BJ (cell line): ENCODE measurements at regions not wholly inside any gene's neighbourhood (a gene's known extent, or its start where the extent isn't known, plus 50 kb on each side); places are given as distances from the start of the nearest gene placed in this dataset.

ENCODE experiments used
- CTCF ChIA-PET: fragments of 350-600 bp; formaldehyde crosslinking; extraction: SDS; loops from one replicate; lab custom pipeline; 2021; ENCODE audit warnings: antibody characterized with exemption, inconsistent platforms; lab: Yijun Ruan, JAX
- POLR2A ChIA-PET: fragments of 300-600 bp; sonication (Branson Sonifier 250); formaldehyde crosslinking; extraction: SDS; loops from one replicate; lab custom pipeline; 2021; ENCODE audit warnings: antibody characterized with exemption; lab: Charles Lee
- DNase-seq: peaks from one replicate; pipeline ENCODE4 v3.0.0-alpha.2; 2011; ENCODE audit warnings: low read depth
- H3K27me3 ChIP-seq: 2 replicates; pipeline ENCODE4 v1.6.0; 2011; ENCODE audit warnings: low read length; ENCODE audit not compliant: control insufficient read depth, insufficient read depth
- H3K36me3 ChIP-seq: 2 replicates; pipeline ENCODE4 v1.5.1; 2011; ENCODE audit warnings: low read length; ENCODE audit not compliant: control insufficient read depth, insufficient read depth
- H3K4me3 ChIP-seq: 2 replicates; pipeline ENCODE4 v1.5.1; 2011; ENCODE audit warnings: low read depth, mild to moderate bottlenecking, control low read depth, low read length
- CTCF ChIP-seq: IDR thresholded peaks from 2 replicates; pipeline ENCODE4 v1.5.1; 2011; ENCODE audit warnings: low read depth, mild to moderate bottlenecking, control low read depth, inconsistent platforms, low read length, moderate library complexity; ENCODE audit not compliant: insufficient read depth

DNA sequence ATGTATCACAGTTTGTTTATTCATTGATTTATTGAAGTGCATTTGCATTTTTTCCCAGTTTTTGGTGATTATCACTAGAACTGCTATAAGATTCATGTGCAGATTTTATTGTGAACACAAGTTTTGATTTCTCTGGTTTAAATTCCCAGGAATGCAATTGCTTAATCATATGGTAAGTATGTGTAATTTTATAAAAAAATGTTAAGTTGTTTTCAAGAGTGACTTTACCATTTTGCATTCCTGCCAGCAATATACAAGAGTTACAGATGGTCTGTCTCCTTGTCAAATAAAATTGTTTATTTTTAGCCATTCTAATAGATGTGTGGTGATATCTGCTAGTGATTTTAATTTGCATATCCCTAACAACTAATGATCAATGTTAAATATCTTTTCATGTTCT is 127.3 kb upstream of the APP start:
- H3K36me3 ChIP-seq, result no peaks in the 10 kb centered on the region
- H3K27me3 ChIP-seq, result no peaks in the 10 kb centered on the region
- no peak overlapping the region for H3K4me3 ChIP-seq
- no peak for DNase-seq
- CTCF ChIA-PET, result no interaction called here
- POLR2A ChIA-PET, result no interaction called here
- no peak for TF ChIP-seq CTCF

DNA sequence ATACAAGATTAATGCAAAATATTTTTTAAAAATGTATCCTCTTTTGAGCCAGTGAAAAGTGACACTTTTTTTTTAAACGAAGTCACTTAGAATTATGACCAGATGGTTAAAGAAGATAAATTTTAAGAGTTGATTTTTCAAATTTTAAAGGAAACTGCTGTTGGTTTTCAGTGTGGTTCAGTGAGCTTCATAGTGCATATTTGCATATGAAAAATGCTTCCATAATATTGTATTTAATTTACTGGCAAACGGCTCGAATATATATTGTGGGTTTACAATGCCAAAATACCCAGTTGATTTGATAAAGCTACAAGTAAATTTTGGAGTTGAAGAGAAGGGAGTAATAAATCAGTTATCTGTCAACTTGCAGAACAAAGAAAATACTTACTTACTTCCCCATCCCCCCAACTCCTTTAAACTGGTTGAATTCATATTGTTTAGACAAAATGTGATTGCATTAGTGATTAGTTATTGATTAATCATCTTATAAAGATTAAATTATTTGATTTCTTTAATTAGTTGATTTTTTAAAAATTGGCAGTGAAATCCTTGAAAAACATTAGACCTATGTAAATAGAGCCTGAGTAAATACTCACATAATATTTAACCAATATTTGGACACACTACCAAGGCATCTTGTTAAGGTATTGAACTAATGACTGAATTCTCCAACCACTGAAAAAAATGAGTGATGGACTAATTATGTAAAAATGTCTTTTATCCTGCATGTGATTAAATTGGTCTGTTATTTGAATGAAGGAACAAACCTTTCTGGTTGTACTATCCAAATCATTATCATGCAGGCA is 122.8 kb upstream of the APP start:
- H3K27me3 ChIP-seq, result no peaks in the 10 kb centered on the region
- no peak for DNase-seq
- ChIA-PET CTCF (no interaction called here), POLR2A (no interaction called here)
- no peak overlapping the region for H3K4me3 ChIP-seq
- no peak for TF ChIP-seq CTCF
- H3K36me3 ChIP-seq, result no peaks in the 10 kb centered on the region

DNA sequence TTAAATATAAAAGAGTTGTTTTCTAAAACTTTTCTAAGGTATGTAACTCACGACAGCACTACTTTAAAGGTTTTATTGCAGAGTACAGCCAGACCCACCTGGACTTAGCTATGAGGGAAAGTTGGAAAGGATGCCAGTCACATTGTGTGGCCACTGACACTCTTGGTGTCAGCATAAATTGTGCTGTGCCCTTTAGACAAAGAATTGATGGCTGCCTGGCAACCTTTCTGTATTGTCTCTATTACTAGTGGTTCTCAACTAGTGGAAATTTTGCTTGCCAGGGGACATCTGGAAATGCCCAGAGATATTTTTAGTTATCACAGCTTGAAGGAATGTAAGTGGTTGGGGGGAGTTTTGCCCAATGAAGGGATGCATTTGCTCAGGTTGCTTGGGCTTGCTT is 117.5 kb upstream of the APP start:
- ChIA-PET CTCF (no interaction called here), POLR2A (no interaction called here)
- Histone ChIP-seq H3K4me3 (no peak overlapping the region), H3K36me3 (no peaks in the 10 kb centered on the region), H3K27me3 (0 out of 2 replicates have a peak, but pooled peaks cover 3% of the 10 kb centered on the region)
- no peak for TF ChIP-seq CTCF
- no peak for DNase-seq

GRCh38 chr21:26284531-26284930 is 114.0 kb upstream of the APP start:
- no peak for TF ChIP-seq CTCF
- peaks cover 4% of the 10 kb centered on the region; the same call in 1 of the 2 replicates for H3K27me3 ChIP-seq
- CTCF ChIA-PET, result no interaction called here
- H3K36me3 ChIP-seq, result no peaks in the 10 kb centered on the region
- no peak for DNase-seq
- POLR2A ChIA-PET, result no interaction called here
- no peak overlapping the region for H3K4me3 ChIP-seq

GRCh38 chr21:26282058-26282457 is 111.5 kb upstream of the APP start:
- no peak for DNase-seq
- Histone ChIP-seq H3K4me3 (no peak overlapping the region), H3K36me3 (no peaks in the 10 kb centered on the region), H3K27me3 (peaks cover 4% of the 10 kb centered on the region; the same call in 1 of the 2 replicates)
- no peak for TF ChIP-seq CTCF
- ChIA-PET POLR2A (no interaction called here), CTCF (no interaction called here)
